H9 (cell line): ENCODE measurements at regions not wholly inside any gene's neighbourhood (a gene's known extent, or its start where the extent isn't known, plus 50 kb on each side); places are given as distances from the start of the nearest gene placed in this dataset.

Source experiments
- DNase-seq: peaks from one replicate; pipeline ENCODE4 v3.0.0-alpha.2; 2017
- H2AFZ ChIP-seq: one replicate; pipeline ENCODE4 v1.6.1; 2013; ENCODE audit warnings: mild to moderate bottlenecking, low read length, control low read depth, moderate library complexity
- H2AK5ac ChIP-seq: 2 replicates; pipeline ENCODE4 v1.6.1; 2013; ENCODE audit warnings: low read length, control low read depth, mixed read lengths; ENCODE audit not compliant: insufficient read length
- H2BK120ac ChIP-seq: one replicate; pipeline ENCODE4 v1.6.1; 2013; ENCODE audit warnings: low read depth, mild to moderate bottlenecking, low read length, control low read depth, inconsistent platforms; ENCODE audit not compliant: poor library complexity, severe bottlenecking
- H2BK12ac ChIP-seq: 2 replicates; pipeline ENCODE4 v1.6.1; 2013; ENCODE audit warnings: low read length, control low read depth, mixed read lengths, low read depth; ENCODE audit not compliant: insufficient read length
- H2BK15ac ChIP-seq: 2 replicates; pipeline ENCODE4 v1.6.1; 2013; ENCODE audit warnings: low read depth, low read length, control low read depth
- H2BK20ac ChIP-seq: one replicate; pipeline ENCODE4 v1.6.1; 2013; ENCODE audit warnings: low read depth, mild to moderate bottlenecking, low read length, control low read depth, inconsistent platforms; ENCODE audit not compliant: poor library complexity, severe bottlenecking
- H2BK5ac ChIP-seq: 2 replicates; pipeline ENCODE4 v1.6.1; 2013; ENCODE audit warnings: low read length, control low read depth, mixed read lengths; ENCODE audit not compliant: insufficient read length
- H3K14ac ChIP-seq: 2 replicates; pipeline ENCODE4 v1.6.1; 2013; ENCODE audit warnings: low read length, control low read depth; ENCODE audit not compliant: insufficient read depth
- H3K18ac ChIP-seq: 2 replicates; pipeline ENCODE4 v1.6.1; 2013; ENCODE audit warnings: low read depth, mild to moderate bottlenecking, mixed read lengths, low read length, control low read depth; ENCODE audit not compliant: insufficient read length
- H3K23ac ChIP-seq: 2 replicates; pipeline ENCODE4 v1.6.1; 2013; ENCODE audit warnings: low read length, control low read depth, mixed read lengths, low read depth; ENCODE audit not compliant: insufficient read length
- H3K23me2 ChIP-seq: 2 replicates; pipeline ENCODE4 v1.6.1; 2013; ENCODE audit warnings: low read depth, mild to moderate bottlenecking, mixed read lengths, low read length, control low read depth; ENCODE audit not compliant: insufficient read length, poor library complexity, severe bottlenecking
- H3K27ac ChIP-seq: 2 replicates; pipeline ENCODE4 v1.5.1; 2013; ENCODE audit warnings: low read length, control low read depth, mixed read lengths, low read depth; ENCODE audit not compliant: insufficient read length
- H3K27me3 ChIP-seq: 2 replicates; pipeline ENCODE4 v1.6.1; 2013; ENCODE audit warnings: low read length, control low read depth, inconsistent platforms; ENCODE audit not compliant: insufficient read depth
- H3K4ac ChIP-seq: 2 replicates; pipeline ENCODE4 v1.6.1; 2013; ENCODE audit warnings: low read depth, mild to moderate bottlenecking, control low read depth, inconsistent platforms, low read length, moderate library complexity
- H3K4me1 ChIP-seq: 2 replicates; pipeline ENCODE4 v1.6.1; 2013; ENCODE audit warnings: low read length, control low read depth, inconsistent platforms; ENCODE audit not compliant: insufficient read depth
- H3K4me2 ChIP-seq: 2 replicates; pipeline ENCODE4 v1.6.1; 2013; ENCODE audit warnings: low read length, control low read depth, mixed read lengths; ENCODE audit not compliant: insufficient read length, insufficient read depth
- H3K56ac ChIP-seq: 2 replicates; pipeline ENCODE4 v1.6.1; 2013; ENCODE audit warnings: low read depth, mild to moderate bottlenecking, mixed read lengths, low read length, control low read depth; ENCODE audit not compliant: insufficient read length
- H3K79me1 ChIP-seq: 2 replicates; pipeline ENCODE4 v1.6.1; 2013; ENCODE audit warnings: low read depth, mild to moderate bottlenecking, moderate library complexity, low read length, control low read depth, inconsistent platforms; ENCODE audit not compliant: insufficient read depth, poor library complexity, severe bottlenecking
- H3K79me2 ChIP-seq: 2 replicates; pipeline ENCODE4 v1.6.1; 2013; ENCODE audit warnings: low read length, control low read depth, inconsistent platforms; ENCODE audit not compliant: insufficient read depth
- H3K9ac ChIP-seq: 2 replicates; pipeline ENCODE4 v1.6.1; 2013; ENCODE audit warnings: low read length, control low read depth, mixed read lengths; ENCODE audit not compliant: insufficient read length; ENCODE audit errors: extremely low read depth
- H3K9me3 ChIP-seq: one replicate; pipeline ENCODE4 v1.6.1; 2013; ENCODE audit warnings: low read depth, low read length, inconsistent platforms; ENCODE audit not compliant: control insufficient read depth
- H3T11ph ChIP-seq: one replicate; pipeline ENCODE4 v1.6.1; 2013; ENCODE audit warnings: mild to moderate bottlenecking, low read length, control low read depth, inconsistent platforms
- H4K20me1 ChIP-seq: one replicate; pipeline ENCODE4 v1.6.1; 2013; ENCODE audit not compliant: control insufficient read depth, insufficient read length, insufficient read depth
- H4K5ac ChIP-seq: 2 replicates; pipeline ENCODE4 v1.6.1; 2013; ENCODE audit warnings: low read depth, mild to moderate bottlenecking, mixed read lengths, low read length, control low read depth; ENCODE audit not compliant: insufficient read length
- H4K8ac ChIP-seq: replicated peaks from 2 replicates; pipeline ENCODE4 v1.6.1; 2013; ENCODE audit warnings: low read length, control low read depth, mixed read lengths, low read depth; ENCODE audit not compliant: insufficient read length
- H4K91ac ChIP-seq: 2 replicates; pipeline ENCODE4 v1.6.1; 2013; ENCODE audit warnings: low read depth, mild to moderate bottlenecking, moderate library complexity, mixed read lengths, low read length, control low read depth; ENCODE audit not compliant: insufficient read length
- H3K27ac Mint-ChIP-seq, 3 experiments: 2 replicates in 2 of 3; 3 replicates in 1 of 3; pipeline ENCODE4 v1.8.0; 2020 to 2021; ENCODE audit warnings: mixed read lengths in 3 of 3, mild to moderate bottlenecking in 1 of 3, moderate library complexity in 1 of 3
- H3K27me3 Mint-ChIP-seq: 2 replicates; pipeline ENCODE4 v1.8.0; 2021; ENCODE audit warnings: low read depth, mild to moderate bottlenecking, moderate library complexity, mixed read lengths
- H3K36me3 Mint-ChIP-seq, 3 experiments: 2 replicates in 2 of 3; 3 replicates in 1 of 3; pipeline ENCODE4 v1.8.0; 2020 to 2021; ENCODE audit warnings: low read depth in 3 of 3, mixed read lengths in 3 of 3; ENCODE audit not compliant: insufficient read depth in 1 of 3
- H3K4me1 Mint-ChIP-seq, 2 experiments: 2 replicates each; pipeline ENCODE4 v1.8.0; 2020; ENCODE audit warnings: mixed read lengths in 2 of 2
- H3K4me3 Mint-ChIP-seq, 2 experiments: 2 replicates in 1 of 2; 3 replicates in 1 of 2; pipeline ENCODE4 v1.8.0; 2020 to 2021; ENCODE audit warnings: mild to moderate bottlenecking in 2 of 2, mixed read lengths in 2 of 2, moderate library complexity in 1 of 2
- H3K9me3 Mint-ChIP-seq, 2 experiments: 2 replicates in 1 of 2; 3 replicates in 1 of 2; pipeline ENCODE4 v1.8.0; 2020; ENCODE audit warnings: mild to moderate bottlenecking in 2 of 2, mixed read lengths in 2 of 2, moderate library complexity in 1 of 2
- WGBS: extraction: QIAGEN DNeasy Blood & Tissue Kit; methylation state at CpG from one replicate; pipeline ENCODE4 v1.1.7; 2013; ENCODE audit warnings: missing lambda C conversion rate, low lambda C conversion rate, mixed read lengths; ENCODE audit not compliant: insufficient read length; ENCODE audit errors: extremely low coverage; 5-methylcytosine and 5-hydroxymethylcytosine counted together
- TF ChIP-seq, protein P1 (sequence below): fragments of 200-600 bp; sonication (generic); conservative IDR thresholded peaks from 3 replicates; pipeline ENCODE4 v1.8.0; 2021; ENCODE audit warnings: antibody characterized with exemption, mild to moderate bottlenecking

DNA sequence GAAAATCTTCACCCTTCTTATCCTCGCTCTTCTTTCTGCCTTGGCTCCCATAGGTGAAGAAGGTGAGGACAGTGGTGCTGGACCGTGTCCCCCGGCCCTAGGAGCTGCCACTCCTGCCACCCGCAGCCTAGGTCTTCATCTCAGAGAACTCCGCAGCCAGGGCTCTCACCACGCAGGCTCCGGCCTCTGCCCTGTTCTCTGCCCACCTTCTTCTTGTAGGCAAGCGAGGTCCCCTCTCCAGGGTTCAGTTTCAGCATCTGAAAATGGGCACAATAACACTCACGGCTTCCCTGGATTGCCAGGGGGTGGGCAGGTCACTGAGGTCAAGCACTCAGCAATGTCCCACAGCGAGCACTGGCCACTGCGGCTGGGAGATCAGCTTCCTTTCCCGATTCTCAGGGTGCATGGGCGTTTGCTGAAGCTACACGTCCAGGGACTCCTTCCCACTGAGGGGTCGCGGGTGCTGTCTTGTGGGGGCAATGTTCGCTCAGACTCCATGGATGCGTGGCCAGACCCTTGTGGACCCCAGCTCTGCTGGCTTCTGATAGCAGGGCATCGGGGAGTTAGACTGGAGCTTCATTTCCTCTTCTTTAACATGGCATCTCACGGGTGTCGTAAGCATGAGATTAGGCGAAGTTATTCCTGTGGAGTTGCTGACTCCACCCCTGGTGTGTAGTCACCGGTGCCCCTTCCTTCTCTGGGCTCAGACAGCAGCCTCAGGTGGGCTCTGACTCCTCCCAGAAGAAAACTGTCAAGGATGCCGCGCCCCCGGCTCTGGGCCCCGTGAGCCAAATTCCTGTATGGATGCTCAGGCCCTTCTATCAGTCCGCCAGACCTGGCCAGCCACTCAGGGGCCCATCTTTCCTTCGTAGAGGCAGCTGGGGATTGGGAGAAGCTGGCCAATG, 145.1 kb upstream of the IRX2 start:
- H3K4me1 ChIP-seq: no peaks in the 10 kb centered on the region
- Mint-ChIP-seq H3K4me1 (peaks cover 9% of the 10 kb centered on the region in 2 experiments), H3K36me3 (no peaks in the 10 kb centered on the region), H3K9me3 (no peaks in the 10 kb centered on the region), H3K27ac (peak overlapping the region in 1 of 3 experiments; percentile 18; a peak in 1 of 7 replicates), H3K4me3 (no peak overlapping the region), H3K27me3 (peaks cover 3% of the 10 kb centered on the region)
- no peak overlapping the region for H3K27ac ChIP-seq
- H3K23ac ChIP-seq: no peak overlapping the region
- no peak overlapping the region for H3K4me2 ChIP-seq
- H2BK15ac ChIP-seq: no peak overlapping the region
- H3K9me3 ChIP-seq: no peaks in the 10 kb centered on the region
- no peak overlapping the region for H2BK20ac ChIP-seq
- no peak overlapping the region for H2BK5ac ChIP-seq
- H3K23me2 ChIP-seq: no peaks in the 10 kb centered on the region
- no peak overlapping the region for H4K8ac ChIP-seq
- H3K4ac ChIP-seq: no peak overlapping the region
- H2BK12ac ChIP-seq: no peak overlapping the region
- no peak overlapping the region for H3K9ac ChIP-seq
- no peak overlapping the region for H3T11ph ChIP-seq
- H3K79me1 ChIP-seq: no peaks in the 10 kb centered on the region
- peak; percentile 22 for DNase-seq
- H4K20me1 ChIP-seq: no peaks in the 10 kb centered on the region
- H2BK120ac ChIP-seq: no peak overlapping the region
- no peak overlapping the region for H3K18ac ChIP-seq
- H4K5ac ChIP-seq: no peak overlapping the region
- TF ChIP-seq, protein P1, sequence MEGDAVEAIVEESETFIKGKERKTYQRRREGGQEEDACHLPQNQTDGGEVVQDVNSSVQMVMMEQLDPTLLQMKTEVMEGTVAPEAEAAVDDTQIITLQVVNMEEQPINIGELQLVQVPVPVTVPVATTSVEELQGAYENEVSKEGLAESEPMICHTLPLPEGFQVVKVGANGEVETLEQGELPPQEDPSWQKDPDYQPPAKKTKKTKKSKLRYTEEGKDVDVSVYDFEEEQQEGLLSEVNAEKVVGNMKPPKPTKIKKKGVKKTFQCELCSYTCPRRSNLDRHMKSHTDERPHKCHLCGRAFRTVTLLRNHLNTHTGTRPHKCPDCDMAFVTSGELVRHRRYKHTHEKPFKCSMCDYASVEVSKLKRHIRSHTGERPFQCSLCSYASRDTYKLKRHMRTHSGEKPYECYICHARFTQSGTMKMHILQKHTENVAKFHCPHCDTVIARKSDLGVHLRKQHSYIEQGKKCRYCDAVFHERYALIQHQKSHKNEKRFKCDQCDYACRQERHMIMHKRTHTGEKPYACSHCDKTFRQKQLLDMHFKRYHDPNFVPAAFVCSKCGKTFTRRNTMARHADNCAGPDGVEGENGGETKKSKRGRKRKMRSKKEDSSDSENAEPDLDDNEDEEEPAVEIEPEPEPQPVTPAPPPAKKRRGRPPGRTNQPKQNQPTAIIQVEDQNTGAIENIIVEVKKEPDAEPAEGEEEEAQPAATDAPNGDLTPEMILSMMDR: no peak
- H3K79me2 ChIP-seq: no peaks in the 10 kb centered on the region
- H3K27me3 ChIP-seq: no peaks in the 10 kb centered on the region
- H2AK5ac ChIP-seq: no peak overlapping the region
- no peak overlapping the region for H3K56ac ChIP-seq
- H2AFZ ChIP-seq: no peak overlapping the region
- no peak overlapping the region for H3K14ac ChIP-seq
- H4K91ac ChIP-seq: no peak overlapping the region
- no CpG with 5 or more reads among the region's 29 CpGs for WGBS
